H1 (cell line): ENCODE measurements at regions not wholly inside any gene's neighbourhood (a gene's known extent, or its start where the extent isn't known, plus 50 kb on each side); places are given as distances from the start of the nearest gene placed in this dataset.

Experiments
- CTCF ChIA-PET: fragments of 300-600 bp; sonication (Branson Sonifier 250); formaldehyde crosslinking; loops from one replicate; lab custom pipeline; 2021; ENCODE audit not compliant: partially characterized antibody; lab: Charles Lee
- POLR2A ChIA-PET: fragments of 300-600 bp; sonication (Branson Sonifier 250); formaldehyde crosslinking; loops from one replicate; lab custom pipeline; 2021; ENCODE audit warnings: inconsistent platforms; ENCODE audit not compliant: partially characterized antibody; lab: Charles Lee
- DNase-seq, 2 experiments: peaks; one replicate each; pipeline versions ENCODE4 v3.0.0 to v3.0.0-alpha.2; 2010 to 2022; ENCODE audit warnings: low spot score in 2 of 2, low read depth in 1 of 2, mixed read lengths in 1 of 2
- FAIRE-seq: peaks from 2 replicates; lab custom pipeline; 2011; peaks lifted over from hg19 to GRCh38; lab: Jason Lieb, UNC
- H2AFZ ChIP-seq: 2 replicates; pipeline ENCODE4 v1.8.1; 2012; ENCODE audit warnings: low read length, inconsistent platforms
- H2AK5ac ChIP-seq: 2 replicates; pipeline ENCODE4 v1.6.1; 2013; ENCODE audit warnings: low read depth, low read length
- H2BK120ac ChIP-seq: replicated peaks from 2 replicates; pipeline ENCODE3; 2013; ENCODE audit warnings: low read depth, low read length, inconsistent platforms
- H2BK12ac ChIP-seq: 2 replicates; pipeline ENCODE4 v1.6.1; 2013; ENCODE audit warnings: low read depth, low read length
- H2BK15ac ChIP-seq: 2 replicates; pipeline ENCODE4 v1.6.1; 2013; ENCODE audit warnings: low read length
- H2BK20ac ChIP-seq: 2 replicates; pipeline ENCODE4 v1.6.1; 2013; ENCODE audit warnings: low read length
- H2BK5ac ChIP-seq: 2 replicates; pipeline ENCODE4 v1.6.1; 2013; ENCODE audit warnings: low read depth, low read length
- H3K14ac ChIP-seq: 2 replicates; pipeline ENCODE4 v1.6.1; 2013; ENCODE audit warnings: inconsistent platforms; ENCODE audit not compliant: insufficient read length
- H3K18ac ChIP-seq: 2 replicates; pipeline ENCODE4 v1.6.1; 2013; ENCODE audit warnings: low read length; ENCODE audit errors: extremely low read depth
- H3K23ac ChIP-seq: 2 replicates; pipeline ENCODE4 v1.6.1; 2013; ENCODE audit warnings: inconsistent platforms; ENCODE audit not compliant: insufficient read length
- H3K23me2 ChIP-seq: 2 replicates; pipeline ENCODE4 v1.6.1; 2013; ENCODE audit warnings: low read depth, low read length
- H3K27ac ChIP-seq: 2 replicates; pipeline ENCODE4 v1.6.1; 2011; ENCODE audit warnings: low read depth, low read length, inconsistent platforms
- H3K27me3 ChIP-seq, 4 experiments: replicated peaks in 1 of 4; 1 replicate in 1 of 4; 2 replicates in 3 of 4; pipeline versions ENCODE4 v1.6.1 to v1.8.1; 2011 to 2013; ENCODE audit warnings: low read length in 3 of 4, mild to moderate bottlenecking in 3 of 4, inconsistent platforms in 2 of 4, mixed read lengths in 2 of 4, moderate library complexity in 1 of 4; ENCODE audit not compliant: control insufficient read depth in 3 of 4, insufficient read depth in 3 of 4; ENCODE audit errors: extremely low read depth in 1 of 4
- H3K36me3 ChIP-seq, 4 experiments: 2 replicates each; pipeline versions ENCODE4 v1.6.1 to v1.8.1; 2011 to 2013; ENCODE audit warnings: mild to moderate bottlenecking in 4 of 4, low read length in 3 of 4, moderate library complexity in 2 of 4, control low read depth in 1 of 4, inconsistent platforms in 1 of 4; ENCODE audit not compliant: insufficient read depth in 4 of 4, control insufficient read depth in 2 of 4
- H3K4ac ChIP-seq: replicated peaks from 2 replicates; pipeline ENCODE3; 2013; ENCODE audit warnings: low read length, low read depth, mixed read lengths, inconsistent platforms; ENCODE audit not compliant: insufficient read length
- H3K4me1 ChIP-seq, 4 experiments: replicated peaks in 1 of 4; 1 replicate in 1 of 4; 2 replicates in 3 of 4; pipeline versions ENCODE4 v1.6.1 to v1.8.1; 2011 to 2013; ENCODE audit warnings: low read length in 3 of 4, inconsistent platforms in 2 of 4, mixed read lengths in 1 of 4; ENCODE audit not compliant: insufficient read depth in 4 of 4, control insufficient read depth in 3 of 4
- H3K4me2 ChIP-seq, 2 experiments: 2 replicates each; pipeline versions ENCODE4 v1.6.1 to v1.8.1; 2011 to 2013; ENCODE audit warnings: low read depth in 2 of 2, low read length in 2 of 2, control low read depth in 1 of 2, inconsistent platforms in 1 of 2, mild to moderate bottlenecking in 1 of 2; ENCODE audit not compliant: insufficient read depth in 1 of 2
- H3K4me3 ChIP-seq, 4 experiments: fragments of 200-600, 300-600 bp in 1 of 4; sonication (generic), shearing (Covaris generic), sonication (Bioruptor Twin) in 1 of 4; 2 replicates each; pipeline versions ENCODE4 v1.5.1 to v1.8.1; 2011 to 2016; ENCODE audit warnings: low read length in 4 of 4, low read depth in 3 of 4, control low read depth in 2 of 4, inconsistent platforms in 2 of 4, mild to moderate bottlenecking in 2 of 4, mixed read lengths in 1 of 4, moderate library complexity in 1 of 4; ENCODE audit not compliant: insufficient read depth in 2 of 4; ENCODE audit errors: extremely low read depth in 1 of 4
- H3K56ac ChIP-seq: replicated peaks from 2 replicates; pipeline ENCODE3; 2013; ENCODE audit warnings: low read depth, mild to moderate bottlenecking, mixed read lengths, low read length, inconsistent platforms; ENCODE audit not compliant: insufficient read length
- H3K79me1 ChIP-seq: 2 replicates; pipeline ENCODE4 v1.6.1; 2013; ENCODE audit warnings: low read depth, low read length, control low read depth
- H3K79me2 ChIP-seq, 2 experiments: 2 replicates each; pipeline versions ENCODE4 v1.6.1 to v1.8.1; 2012 to 2013; ENCODE audit warnings: low read length in 2 of 2, mild to moderate bottlenecking in 2 of 2, inconsistent platforms in 1 of 2; ENCODE audit not compliant: insufficient read depth in 2 of 2, control insufficient read depth in 1 of 2
- H3K9ac ChIP-seq, 4 experiments: replicated peaks in 1 of 4; 1 replicate in 1 of 4; 2 replicates in 3 of 4; pipeline versions ENCODE4 v1.6.1 to v1.8.1; 2011 to 2013; ENCODE audit warnings: low read depth in 3 of 4, low read length in 3 of 4, control low read depth in 2 of 4, mild to moderate bottlenecking in 2 of 4, moderate library complexity in 2 of 4, inconsistent platforms in 1 of 4; ENCODE audit errors: extremely low read depth in 1 of 4
- H3K9me3 ChIP-seq, 2 experiments: 2 replicates each; pipeline versions ENCODE4 v1.6.1 to v1.8.1; 2012 to 2013; ENCODE audit warnings: mild to moderate bottlenecking in 2 of 2, moderate library complexity in 2 of 2, control low read depth in 1 of 2, inconsistent platforms in 1 of 2, low read depth in 1 of 2, low read length in 1 of 2, mixed read lengths in 1 of 2; ENCODE audit not compliant: insufficient read depth in 2 of 2
- H4K20me1 ChIP-seq, 2 experiments: replicated peaks in 1 of 2; 2 replicates each; pipeline versions ENCODE3 to v1.8.1; 2011 to 2013; ENCODE audit warnings: inconsistent platforms in 2 of 2, low read length in 2 of 2, mild to moderate bottlenecking in 1 of 2; ENCODE audit not compliant: insufficient read depth in 2 of 2, control insufficient read depth in 1 of 2
- H4K5ac ChIP-seq: 2 replicates; pipeline ENCODE4 v1.6.1; 2013; ENCODE audit warnings: low read length, low read depth, mixed read lengths, inconsistent platforms; ENCODE audit not compliant: insufficient read length
- H4K8ac ChIP-seq: 2 replicates; pipeline ENCODE4 v1.8.0; 2013; ENCODE audit warnings: mild to moderate bottlenecking, moderate library complexity, low read length, inconsistent platforms; ENCODE audit not compliant: insufficient read depth; ENCODE audit errors: extremely low read depth
- H4K91ac ChIP-seq: replicated peaks from 2 replicates; pipeline ENCODE3; 2013; ENCODE audit warnings: low read length, mixed read lengths, inconsistent platforms; ENCODE audit not compliant: insufficient read length
- BACH1 ChIP-seq: IDR thresholded peaks from 2 replicates; pipeline ENCODE4 v1.6.1; 2012; ENCODE audit warnings: low read length, improper control_type of control experiment
- BCL11A ChIP-seq, 2 experiments: IDR thresholded peaks; one replicate each; pipeline ENCODE4 v1.6.1; 2011; ENCODE audit warnings: low read depth in 2 of 2, low read length in 2 of 2, mild to moderate bottlenecking in 2 of 2
- CEBPB ChIP-seq: IDR thresholded peaks from 2 replicates; pipeline ENCODE4 v1.6.1; 2012; ENCODE audit warnings: low read depth, low read length
- E2F6 ChIP-seq: IDR thresholded peaks from 2 replicates; pipeline ENCODE4 v1.6.1; 2012; ENCODE audit warnings: inconsistent platforms
- GABPA ChIP-seq: IDR thresholded peaks from 2 replicates; pipeline ENCODE4 v1.6.1; 2011; ENCODE audit warnings: mild to moderate bottlenecking, low read length, moderate library complexity, borderline replicate concordance; ENCODE audit not compliant: insufficient read depth
- JUND ChIP-seq: IDR thresholded peaks from 2 replicates; pipeline ENCODE4 v1.6.1; 2011; ENCODE audit warnings: mild to moderate bottlenecking, improper control_type of control experiment, low read length
- KDM5A ChIP-seq: fragments of 200-600 bp; IDR thresholded peaks from 2 replicates; pipeline ENCODE4 v1.7.1; 2012; ENCODE audit warnings: mild to moderate bottlenecking, low read length, inconsistent platforms, mixed read lengths
- RBBP5 ChIP-seq: IDR thresholded peaks from 2 replicates; pipeline ENCODE4 v1.7.1; 2012; ENCODE audit warnings: low read depth, mild to moderate bottlenecking, inconsistent platforms, low read length, moderate library complexity, borderline replicate concordance
- SIN3A ChIP-seq, 2 experiments: IDR thresholded peaks in 1 of 2; conservative IDR thresholded peaks in 1 of 2; 2 replicates each; pipeline ENCODE4 v1.6.1; 2011 to 2012; ENCODE audit warnings: low read length in 2 of 2, improper control_type of control experiment in 1 of 2, low read depth in 1 of 2, mild to moderate bottlenecking in 1 of 2
- SUZ12 ChIP-seq: fragments of 200-600 bp; sonication (generic); IDR thresholded peaks from 2 replicates; pipeline ENCODE4 v1.6.1; 2012; ENCODE audit warnings: mild to moderate bottlenecking, inconsistent platforms, low read length, moderate library complexity, mixed read lengths
- TAF7 ChIP-seq: optimal IDR thresholded peaks from 2 replicates; pipeline ENCODE3; 2011; ENCODE audit warnings: low read depth, mild to moderate bottlenecking, inconsistent platforms, low read length, moderate library complexity, borderline replicate concordance
- TBP ChIP-seq: IDR thresholded peaks from 2 replicates; pipeline ENCODE4 v1.6.1; 2011; ENCODE audit warnings: low read depth, low read length, improper control_type of control experiment
- WGBS, 2 experiments: shearing (Covaris generic) in 1 of 2; methylation state at CpG; one replicate each; pipeline versions ENCODE4 v1.1.6 to v1.1.7; 2013 to 2015; ENCODE audit warnings: low lambda C conversion rate in 2 of 2, mixed read lengths in 2 of 2, inconsistent platforms in 1 of 2, low coverage in 1 of 2, missing lambda C conversion rate in 1 of 2; ENCODE audit not compliant: insufficient replicate concordance in 2 of 2, insufficient coverage in 1 of 2, insufficient read length in 1 of 2; ENCODE audit errors: extremely low coverage in 1 of 2, missing lambda C conversion rate in 1 of 2; 5-methylcytosine and 5-hydroxymethylcytosine counted together
- TF ChIP-seq, protein P1 (sequence below): IDR thresholded peaks from 2 replicates; pipeline ENCODE4 v1.6.1; 2011; ENCODE audit warnings: low read length, improper control_type of control experiment

GRCh38 chr13:84487752-84488151, 605.5 kb upstream of the SLITRK1 start:
- no peak overlapping the region for H2BK12ac ChIP-seq
- DNase-seq: no peak
- H3K9ac ChIP-seq: no peak overlapping the region
- 95% methylated on average over 1 of the region's 1 CpG; no CpG with 5 or more reads in 1 of the 2 experiments for WGBS, 2 experiments
- H3K56ac ChIP-seq: no peak overlapping the region
- H2BK120ac ChIP-seq: no peak overlapping the region
- H3K4me1 ChIP-seq: no peaks in the 10 kb centered on the region
- H3K18ac ChIP-seq: no peak overlapping the region
- FAIRE-seq: no peak
- no peak overlapping the region for H3K23ac ChIP-seq
- H4K8ac ChIP-seq: no peak overlapping the region
- no peak overlapping the region for H3K4me2 ChIP-seq
- no peaks in the 10 kb centered on the region for H3K36me3 ChIP-seq
- no peaks in the 10 kb centered on the region for H4K20me1 ChIP-seq
- CTCF ChIA-PET: no interaction called here
- H3K79me2 ChIP-seq: no peaks in the 10 kb centered on the region
- no peaks in the 10 kb centered on the region for H3K9me3 ChIP-seq
- no peaks in the 10 kb centered on the region for H3K23me2 ChIP-seq
- no peak overlapping the region for H3K27ac ChIP-seq
- no peak overlapping the region for H2AK5ac ChIP-seq
- H2BK5ac ChIP-seq: no peak overlapping the region
- no peak overlapping the region for H3K4ac ChIP-seq
- H3K14ac ChIP-seq: no peak overlapping the region
- no peak overlapping the region for H2BK15ac ChIP-seq
- no peak overlapping the region for H4K5ac ChIP-seq
- H3K27me3 ChIP-seq: no peaks in the 10 kb centered on the region
- no peak overlapping the region for H2AFZ ChIP-seq
- TF ChIP-seq CEBPB (no peak), JUND (no peak), TAF7 (no peak), SIN3A (conservative IDR thresholded peaks at IDR 0.05 in 1 of 2, IDR thresholded peaks at IDR 0.05 in 1 of 2; ENCODE audit: low read depth in 1 of 2, low read length in 2 of 2) (no peak), SUZ12 (no peak), TBP (no peak), BACH1 (no peak), E2F6 (no peak), KDM5A (no peak), BCL11A (IDR thresholded peaks at IDR 0.05; ENCODE audit: low read depth in 2 of 2, low read length in 2 of 2) (no peak), GABPA (no peak), RBBP5 (no peak)
- TF ChIP-seq, protein P1, sequence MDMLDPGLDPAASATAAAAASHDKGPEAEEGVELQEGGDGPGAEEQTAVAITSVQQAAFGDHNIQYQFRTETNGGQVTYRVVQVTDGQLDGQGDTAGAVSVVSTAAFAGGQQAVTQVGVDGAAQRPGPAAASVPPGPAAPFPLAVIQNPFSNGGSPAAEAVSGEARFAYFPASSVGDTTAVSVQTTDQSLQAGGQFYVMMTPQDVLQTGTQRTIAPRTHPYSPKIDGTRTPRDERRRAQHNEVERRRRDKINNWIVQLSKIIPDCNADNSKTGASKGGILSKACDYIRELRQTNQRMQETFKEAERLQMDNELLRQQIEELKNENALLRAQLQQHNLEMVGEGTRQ: no peak
- TF ChIP-seq, all 59 proteins: peak for 0
- Histone ChIP-seq H2BK20ac (no peak overlapping the region), H3K79me1 (no peaks in the 10 kb centered on the region), H3K4me3 (no peak overlapping the region), H4K91ac (no peak overlapping the region)
- POLR2A ChIA-PET: no interaction called here
